NCI-H69 (cell line): ENCODE measurements at regions not wholly inside any gene's neighbourhood (a gene's known extent, or its start where the extent isn't known, plus 50 kb on each side); places are given as distances from the start of the nearest gene placed in this dataset.

Experiments
- DNase-seq: peaks from one replicate; lab custom pipeline; 2025; lab: John Stamatoyannopoulos, UW

DNA sequence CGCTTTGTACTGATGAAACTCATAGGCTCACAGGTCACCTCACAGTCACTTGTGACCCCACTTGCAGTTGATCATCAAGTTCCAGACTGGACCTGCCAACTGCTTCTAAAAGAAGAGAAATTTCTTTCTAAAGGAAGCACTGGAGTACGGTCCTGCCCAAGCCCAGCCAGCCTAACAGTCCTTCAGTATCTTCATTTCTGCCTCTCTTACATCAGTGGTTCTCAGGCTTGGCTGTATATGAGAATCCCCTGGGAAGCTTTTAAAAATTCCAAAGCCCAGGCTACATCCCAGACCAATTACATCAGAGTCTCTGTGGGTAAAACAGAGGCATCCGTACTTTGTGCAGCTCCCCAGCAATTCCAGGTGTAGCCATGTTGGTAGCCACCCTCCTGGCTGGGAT, 282.1 kb downstream of the NFIB start:
- DNase-seq: no peak

DNA sequence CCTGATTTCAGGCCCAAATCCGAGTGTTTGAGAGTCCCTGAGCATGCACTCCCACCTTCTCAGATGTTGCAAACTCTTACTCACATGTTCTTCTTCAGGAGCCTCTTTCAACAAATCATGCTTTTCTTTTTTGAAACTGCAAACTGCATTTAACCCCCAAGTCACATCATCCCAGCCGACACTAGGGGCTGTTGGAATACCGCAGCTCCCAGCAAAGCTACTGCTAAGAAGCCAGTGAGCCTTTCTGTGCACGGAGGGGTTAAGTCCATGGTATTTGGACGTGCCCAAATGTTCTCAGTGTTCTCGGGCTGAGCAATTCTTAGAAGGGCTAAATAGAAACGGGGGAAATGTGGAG, 282.9 kb downstream of the NFIB start:
- DNase-seq: no peak

GRCh38 chr9:14030375-14031059, 283.4 kb downstream of the NFIB start:
- peak; percentile 89 for DNase-seq

DNA sequence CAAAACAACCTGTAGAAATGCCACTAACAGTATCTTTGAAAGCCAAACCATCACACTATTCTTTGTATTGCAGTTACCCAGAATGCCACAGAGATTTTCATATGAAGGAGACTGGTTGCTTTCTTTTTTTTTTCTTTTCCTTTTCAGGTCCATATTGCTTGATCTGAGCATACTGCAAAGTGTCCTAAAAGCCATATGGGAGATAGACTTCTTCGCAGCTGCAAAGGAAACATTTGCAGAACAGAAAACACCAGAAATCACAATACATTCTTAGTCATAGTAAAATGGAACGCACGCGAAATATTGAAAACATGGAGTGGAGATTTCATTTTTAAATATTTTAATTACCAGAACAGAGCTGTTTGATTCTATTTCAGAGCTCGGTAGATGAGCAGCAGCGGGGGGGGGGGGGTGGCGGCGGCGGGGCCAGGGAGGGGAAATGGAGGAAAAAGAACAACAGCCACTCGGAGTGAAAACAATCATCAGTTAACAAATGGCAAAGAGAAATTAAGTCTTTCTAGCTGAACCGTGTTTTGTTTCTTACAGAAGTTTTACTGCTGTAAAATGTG, 284.1 kb downstream of the NFIB start:
- DNase-seq: peak; percentile 51

GRCh38 chr9:14027116-14027800, 286.7 kb downstream of the NFIB start:
- DNase-seq: peak; percentile 74

DNA sequence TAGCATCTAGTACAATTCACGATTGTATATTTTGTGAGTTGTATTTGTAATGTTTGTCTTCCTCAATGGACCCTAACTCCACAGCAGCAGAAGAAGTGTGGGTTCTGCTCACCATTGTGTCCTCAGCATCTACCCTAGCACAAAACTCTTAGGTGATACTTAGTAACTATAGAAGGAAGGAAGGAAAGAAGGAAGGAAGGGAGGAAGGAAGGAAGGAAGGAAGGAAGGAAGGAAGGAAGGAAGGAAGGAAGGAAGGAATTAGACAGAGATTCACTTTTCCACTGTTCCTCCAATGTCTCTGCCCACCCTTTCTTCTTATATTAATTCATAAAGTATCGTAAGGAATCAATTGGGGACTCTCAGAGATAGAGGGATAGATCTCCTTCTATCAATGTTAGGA, 288.2 kb downstream of the NFIB start:
- DNase-seq: no peak

GRCh38 chr9:14023285-14023684, 290.7 kb downstream of the NFIB start:
- DNase-seq: no peak

DNA sequence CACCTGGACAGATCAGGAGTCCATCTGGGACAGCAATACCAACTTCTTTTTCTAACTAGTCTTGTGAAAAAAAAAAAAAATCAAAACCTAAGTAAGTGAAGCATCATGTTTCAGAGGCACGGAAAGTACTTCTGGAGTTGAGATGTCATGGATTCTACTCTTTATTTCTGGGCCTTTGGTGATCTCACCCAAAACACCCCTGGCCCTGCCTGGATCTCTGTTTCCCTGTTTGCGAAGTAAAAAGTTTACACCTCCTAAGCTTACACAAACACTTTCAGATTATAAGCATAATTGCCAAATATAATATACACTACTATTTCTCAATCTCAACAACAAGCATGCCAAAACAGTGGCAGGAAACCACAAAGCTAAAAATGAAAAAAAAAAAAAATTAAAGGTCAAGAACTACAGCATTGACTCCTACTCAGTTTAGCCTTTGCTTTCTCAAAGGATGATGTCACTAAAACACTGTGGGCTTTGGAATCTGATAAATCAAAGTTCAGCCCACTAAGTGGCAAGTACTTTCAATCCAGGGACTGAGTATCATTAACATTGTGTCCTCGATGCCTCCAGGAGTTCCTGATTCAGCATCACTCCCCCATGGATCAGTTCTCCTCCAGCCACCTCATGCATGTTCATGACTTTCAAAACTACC, 291.9 kb downstream of the NFIB start:
- DNase-seq: no peak

- no peak for DNase-seq
Measured at GRCh38 chr9:14018081-14018480, 295.9 kb downstream of the NFIB start.

DNA sequence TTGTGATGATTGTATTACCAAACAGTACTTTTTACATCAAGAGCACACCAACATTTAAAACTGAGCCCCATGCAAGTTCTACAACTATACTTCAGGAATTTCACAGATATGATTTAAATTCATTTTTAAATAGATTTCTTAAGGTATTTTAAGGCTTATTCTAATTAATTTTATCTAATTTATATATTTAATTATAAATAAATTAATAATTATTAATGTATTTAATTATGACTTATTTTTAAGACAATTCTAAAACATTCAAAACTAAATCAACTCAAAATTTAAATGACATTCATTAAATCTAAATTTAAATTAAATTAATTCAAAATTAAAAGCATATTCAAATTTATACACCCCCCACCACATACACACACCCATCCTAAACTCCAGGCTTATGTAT, 299.2 kb downstream of the NFIB start:
- no peak for DNase-seq

DNA sequence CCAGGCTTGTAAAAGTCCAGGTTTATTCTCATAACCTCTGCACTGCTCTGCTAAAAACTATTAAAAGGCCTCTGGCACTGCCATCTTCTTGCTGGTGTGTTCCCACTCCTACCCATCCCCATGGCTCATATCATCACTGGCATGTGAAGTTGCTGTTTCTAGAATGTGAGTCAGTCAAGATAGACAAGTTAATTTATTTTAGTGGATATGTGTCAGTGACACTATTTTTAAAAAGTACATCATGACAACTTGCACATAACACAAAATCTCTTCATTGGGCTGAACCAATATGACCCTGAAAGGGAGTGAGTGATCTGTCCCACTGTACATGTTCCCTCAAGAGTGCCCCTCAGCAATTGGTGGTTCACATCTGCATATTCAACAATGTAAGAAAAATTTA, 299.7 kb downstream of the NFIB start:
- DNase-seq: no peak

DNA sequence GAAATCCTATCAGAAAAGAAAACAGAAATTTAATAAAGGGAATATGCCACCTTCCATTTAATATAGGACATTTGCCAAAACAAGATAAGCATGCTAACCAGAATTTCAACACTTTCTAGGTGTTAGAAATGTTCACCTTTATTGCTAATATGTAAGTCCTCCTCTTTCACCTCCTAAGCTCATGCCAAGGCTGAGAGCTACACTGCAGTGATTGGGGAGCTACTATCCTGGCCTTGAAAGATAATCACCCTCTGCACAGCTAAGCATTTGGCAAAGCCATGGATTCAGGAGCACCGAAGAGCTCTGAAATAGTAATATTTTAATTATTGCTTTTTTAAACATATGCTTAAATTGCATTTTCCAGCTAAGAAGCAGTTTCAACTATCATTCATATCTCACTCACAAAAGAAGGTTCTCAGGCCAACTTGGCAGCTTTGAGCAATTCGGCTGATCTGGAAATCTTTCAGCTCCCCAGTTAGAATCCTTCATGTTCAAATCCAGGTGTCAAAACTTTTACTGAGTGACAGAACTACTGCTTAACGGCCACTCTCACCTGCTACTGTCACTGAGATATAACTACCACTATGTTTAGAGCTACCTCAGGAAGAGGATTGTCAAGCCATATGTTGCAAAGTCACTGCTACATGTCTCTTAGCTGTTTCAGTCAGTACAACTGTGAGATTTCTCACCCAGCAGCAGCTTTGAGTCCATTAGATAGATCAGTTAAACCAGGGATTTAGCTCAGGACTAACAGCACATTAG, 302.0 kb downstream of the NFIB start:
- DNase-seq: no peak

DNA sequence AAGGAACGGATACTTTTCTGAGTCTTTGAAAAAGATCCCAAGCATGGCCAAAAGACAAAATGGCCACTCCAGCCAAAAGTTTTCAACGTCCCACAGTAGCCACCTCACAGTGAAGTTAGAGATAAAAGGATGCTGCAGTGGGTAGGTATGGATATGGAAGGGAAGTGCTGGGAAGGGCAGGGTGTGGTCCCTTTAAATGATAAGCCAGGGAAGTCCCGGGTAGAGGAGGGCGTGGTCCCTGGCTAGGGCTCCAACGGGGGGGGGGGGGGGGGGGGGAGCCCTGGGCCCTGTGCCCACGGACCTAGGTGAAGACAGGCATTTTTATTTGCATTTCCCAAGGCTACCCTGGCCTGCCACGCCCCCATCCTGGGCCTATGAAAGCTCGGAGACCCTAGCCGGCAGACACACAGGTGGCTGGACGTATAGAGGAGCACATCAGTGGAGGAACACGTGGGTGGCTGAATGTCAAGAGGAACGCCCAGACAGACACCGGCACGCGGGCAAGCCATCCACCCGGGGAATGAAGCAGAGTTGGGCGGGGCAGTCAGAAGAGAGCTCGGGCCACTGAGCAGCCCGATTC, 306.7 kb downstream of the NFIB start:
- no peak for DNase-seq

GRCh38 chr9:14006386-14007187, 307.4 kb downstream of the NFIB start:
- DNase-seq: no peak

DNA sequence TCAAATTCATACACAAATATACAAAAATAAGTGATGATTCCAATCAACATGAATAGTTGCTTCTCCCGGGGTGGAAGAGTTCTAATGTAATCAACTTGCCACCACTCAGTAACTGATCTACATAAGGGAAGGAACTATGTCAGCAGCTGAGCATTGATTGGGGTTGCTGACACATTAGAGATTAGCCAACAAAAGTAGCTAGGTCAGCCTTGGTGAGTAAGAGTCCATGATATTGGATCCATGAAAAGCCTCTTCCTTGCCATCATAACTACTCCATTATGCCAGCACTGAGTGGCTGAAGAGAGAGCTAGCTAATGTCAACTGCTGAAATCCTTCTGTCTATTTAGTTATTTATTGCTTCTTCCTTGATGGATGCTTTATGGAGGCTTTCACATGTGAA, 309.8 kb downstream of the NFIB start:
- DNase-seq: no peak

- no peak for DNase-seq
Measured at GRCh38 chr9:13994240-13994639, 319.7 kb downstream of the NFIB start.

DNA sequence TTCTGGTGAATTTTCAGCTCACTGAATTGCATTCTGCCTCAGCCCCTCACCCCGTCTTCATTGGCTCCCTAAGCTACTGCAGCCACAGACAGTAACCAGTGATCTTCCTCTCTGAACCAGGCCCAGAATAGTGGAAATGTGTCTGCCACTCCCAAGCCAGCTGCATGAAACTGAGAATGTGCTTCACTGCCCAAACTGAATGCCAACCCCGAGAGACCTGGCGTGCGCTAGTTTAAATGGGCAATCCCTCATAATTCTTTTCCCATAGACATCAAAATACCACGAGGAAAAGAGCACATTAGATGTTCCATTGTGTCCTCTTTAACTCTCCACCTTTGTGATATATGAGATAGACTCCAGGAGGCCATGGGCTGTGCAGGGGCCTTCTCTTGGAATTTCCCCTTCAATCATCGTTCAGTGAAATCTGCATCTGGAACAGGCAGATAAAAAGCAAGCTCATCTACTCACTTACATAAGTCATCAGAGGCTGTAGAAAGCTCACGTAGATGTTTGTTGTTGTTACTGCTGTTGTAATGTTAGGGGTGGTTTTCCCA, 320.2 kb downstream of the NFIB start:
- DNase-seq: peak; percentile 95

- DNase-seq: peak; percentile 99
Measured at GRCh38 chr9:13992138-13993088, 321.5 kb downstream of the NFIB start.

GRCh38 chr9:13991395-13991794, 322.5 kb downstream of the NFIB start:
- DNase-seq: no peak

- DNase-seq: no peak
Measured at GRCh38 chr9:13990994-13991393, 322.9 kb downstream of the NFIB start.
